ENCODE measurements at regions not wholly inside any gene's neighbourhood (a gene's known extent, or its start where the extent isn't known, plus 50 kb on each side); places are given as distances from the start of the nearest gene placed in this dataset.

DNA sequence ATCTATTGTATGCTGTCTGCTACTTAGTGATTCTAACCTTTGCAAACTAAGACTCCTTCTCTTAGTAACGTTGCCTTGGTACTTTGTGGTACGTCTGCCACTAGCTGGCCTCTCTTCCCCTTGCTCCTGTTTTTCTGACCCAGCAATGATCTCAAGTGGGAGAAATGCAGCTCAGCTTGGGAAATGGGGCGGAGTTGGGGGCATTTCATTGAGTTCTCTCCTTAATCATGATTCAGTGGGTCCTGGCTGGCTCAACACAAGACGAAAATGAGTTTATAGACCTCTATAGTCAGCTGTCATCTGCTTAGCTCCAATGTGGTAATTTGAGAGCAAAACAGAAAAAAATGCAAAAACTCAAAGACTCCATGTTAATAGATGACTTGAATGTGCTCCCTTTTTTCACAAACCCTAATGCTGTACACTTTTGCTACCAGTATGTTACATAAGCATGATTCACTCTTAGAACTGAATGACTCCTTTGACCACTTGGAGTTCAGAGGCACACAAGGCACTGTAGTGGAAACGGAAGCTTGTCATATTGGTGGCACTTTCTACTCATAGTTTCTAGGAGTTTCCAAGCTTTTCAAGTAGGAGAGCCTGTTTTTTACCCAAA is 55.3 kb upstream of the SOX4 start:
- TF ChIP-seq EZH2 (IDR thresholded peaks at IDR 0.05; ENCODE audit: insufficient read depth, poor library complexity, severe bottlenecking) (no peak), EZH2phosphoT487 (IDR thresholded peaks at IDR 0.05; ENCODE audit: insufficient read depth, low read depth) (no peak)

Measured in GM23248 (cell line).